ENCODE measurements at regions not wholly inside any gene's neighbourhood (a gene's known extent, or its start where the extent isn't known, plus 50 kb on each side); places are given as distances from the start of the nearest gene placed in this dataset.
"Not testable (repeated sequence)": the region's sequence is repeated elsewhere in the genome, so short reads cannot be mapped to it uniquely, and the experiment has no call there.

DNA sequence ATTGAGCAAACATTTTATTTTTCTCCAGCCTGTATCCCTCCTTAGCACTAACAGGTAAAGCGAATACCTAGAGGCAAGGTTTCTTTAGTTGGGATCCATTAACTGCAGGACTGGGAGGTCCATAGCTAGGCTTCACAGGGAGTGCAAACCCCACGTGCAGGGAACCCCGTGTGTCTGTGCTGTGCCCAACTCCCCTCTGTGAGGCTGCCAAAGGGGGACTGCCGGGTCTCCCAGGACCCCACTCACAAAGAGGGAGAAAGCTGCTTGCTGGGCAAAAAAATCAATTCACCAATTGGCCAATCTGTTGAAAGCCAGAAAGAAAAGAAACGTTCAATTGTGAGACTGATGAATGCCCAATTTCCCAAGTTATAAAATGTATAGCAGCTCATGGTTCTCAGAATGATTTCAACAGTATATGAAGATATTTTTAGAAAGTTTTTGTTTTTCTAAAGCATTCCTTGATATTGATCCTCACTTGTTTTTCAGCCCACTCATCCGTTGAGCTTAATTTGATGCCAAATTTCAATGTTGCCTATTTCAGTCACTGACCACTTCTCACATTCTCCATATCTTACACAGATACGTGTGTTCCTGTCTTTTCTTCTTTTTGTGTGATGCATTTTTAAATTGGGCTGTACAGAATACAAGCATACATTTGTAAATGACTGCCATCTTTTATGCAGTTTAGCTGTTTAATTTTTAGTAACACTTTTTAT is 202.7 kb upstream of the PRSS58 start:
- DNase-seq: no peak

DNA sequence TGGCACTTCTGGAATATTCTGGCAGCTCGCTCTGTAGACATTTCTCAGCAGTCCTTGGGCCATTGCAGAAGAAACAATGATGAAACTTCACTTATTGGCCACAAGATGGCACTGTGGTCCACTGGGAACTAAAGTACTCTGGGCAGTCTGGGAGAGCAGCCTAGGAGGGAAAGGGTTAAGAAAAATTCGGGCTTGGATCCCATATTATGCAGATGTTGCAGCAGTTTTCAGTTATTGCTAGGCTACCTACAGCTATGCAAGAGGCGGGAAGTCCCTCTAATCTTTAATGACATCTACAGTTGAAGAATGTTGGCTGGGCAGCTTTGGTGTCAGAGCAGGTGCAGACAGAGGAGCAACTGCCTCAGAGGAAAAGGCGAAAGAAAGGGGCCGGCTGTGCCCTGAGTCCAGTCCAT is 201.7 kb upstream of the PRSS58 start:
- no peak for DNase-seq

DNA sequence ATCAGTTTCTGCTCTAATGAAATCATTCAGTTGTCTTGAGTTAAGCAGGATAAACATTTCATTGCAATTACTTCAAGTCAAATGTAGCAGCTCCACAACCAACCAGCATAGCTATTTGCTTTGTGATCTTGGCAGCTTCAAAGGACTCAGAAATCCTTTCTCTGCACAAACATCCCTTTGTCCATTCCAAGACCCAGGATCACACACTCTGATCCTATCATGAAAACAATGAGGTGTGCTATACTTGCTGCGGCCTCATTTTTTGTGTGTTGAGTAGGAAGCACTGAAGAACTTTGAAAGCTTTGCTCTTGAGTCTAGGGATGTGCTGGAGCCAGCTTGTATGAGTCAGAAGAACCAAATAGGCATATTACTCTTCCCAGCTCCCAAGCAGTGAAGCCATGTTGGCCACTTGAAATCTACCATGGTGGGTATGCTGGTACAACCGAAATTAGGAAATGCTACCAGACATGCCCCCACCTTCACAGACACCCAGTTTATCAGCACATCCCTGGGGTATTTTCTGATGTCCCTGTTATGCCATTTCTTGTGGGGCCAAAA is 199.4 kb upstream of the PRSS58 start:
- no peak for DNase-seq

DNA sequence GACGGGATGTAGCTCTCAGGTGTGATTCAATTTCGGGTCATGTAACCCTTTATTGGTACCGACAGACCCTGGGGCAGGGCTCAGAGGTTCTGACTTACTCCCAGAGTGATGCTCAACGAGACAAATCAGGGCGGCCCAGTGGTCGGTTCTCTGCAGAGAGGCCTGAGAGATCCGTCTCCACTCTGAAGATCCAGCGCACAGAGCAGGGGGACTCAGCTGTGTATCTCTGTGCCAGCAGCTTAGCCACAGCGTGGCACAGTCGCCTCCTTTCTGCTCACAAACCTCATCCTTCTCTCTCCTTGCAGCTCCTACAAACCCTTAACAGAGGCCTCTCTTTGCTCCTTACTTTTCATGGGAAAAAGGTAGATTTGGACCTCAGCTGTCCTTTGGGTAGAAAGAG is 197.5 kb upstream of the PRSS58 start:
- no peak for DNase-seq

DNA sequence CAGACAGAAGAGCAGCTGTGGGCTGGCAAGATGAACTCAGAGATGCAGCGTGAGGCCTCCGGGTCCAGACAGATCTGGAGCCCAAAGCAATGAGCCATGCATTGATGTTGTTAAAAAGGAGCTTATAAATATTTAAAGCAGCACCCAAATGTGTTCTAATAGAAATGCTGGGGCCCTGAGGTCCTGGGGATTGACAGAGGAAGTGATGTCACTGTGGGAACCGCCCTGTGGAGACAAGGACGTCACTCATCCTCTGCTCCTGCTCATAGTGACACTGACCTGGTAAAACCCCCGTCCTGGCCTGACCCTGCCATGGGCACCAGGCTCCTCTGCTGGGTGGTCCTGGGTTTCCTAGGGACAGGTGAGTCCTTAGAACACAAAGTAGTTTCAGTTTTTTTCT is 197.0 kb upstream of the PRSS58 start:
- no peak for DNase-seq

DNA sequence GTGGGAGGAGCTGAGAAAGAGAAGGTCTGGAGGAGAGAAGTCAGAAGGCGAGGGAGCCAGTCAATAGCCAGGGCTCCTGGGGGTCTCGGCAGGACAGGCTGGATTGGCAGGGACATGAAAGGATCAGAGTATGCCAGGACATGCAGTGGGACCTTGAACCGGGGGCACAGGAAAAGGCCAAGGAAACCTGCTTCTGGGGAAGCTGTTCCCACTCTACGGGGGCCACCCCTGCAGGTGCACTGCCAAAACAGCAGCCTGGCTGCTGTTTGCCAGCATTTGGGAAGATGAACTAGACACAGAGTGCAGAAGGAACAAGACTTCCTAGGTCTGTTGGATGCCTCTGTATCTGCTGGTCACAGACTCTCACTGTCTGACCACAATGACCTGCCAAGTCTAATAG is 194.9 kb upstream of the PRSS58 start:
- DNase-seq: no peak

DNA sequence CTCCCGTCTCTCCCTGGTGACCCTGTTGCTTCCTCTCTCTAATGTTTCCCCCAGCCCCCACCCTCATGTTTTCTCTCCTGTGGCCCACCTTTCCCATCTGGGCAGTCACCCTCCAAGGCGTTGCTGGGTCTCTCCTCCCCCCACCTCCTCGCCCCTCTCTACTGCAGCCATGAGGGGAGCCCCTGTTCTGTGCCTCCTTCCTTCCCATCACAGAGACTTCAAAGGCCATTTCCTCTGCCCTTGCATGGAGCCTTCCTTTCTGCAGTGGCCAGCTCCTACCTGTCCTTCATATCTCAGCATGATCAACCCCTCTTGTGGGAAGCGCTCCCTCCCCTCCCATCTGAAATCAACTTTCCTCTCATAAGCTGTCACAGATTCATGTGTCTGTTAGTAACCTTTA is 194.0 kb upstream of the PRSS58 start:
- no peak for DNase-seq

DNA sequence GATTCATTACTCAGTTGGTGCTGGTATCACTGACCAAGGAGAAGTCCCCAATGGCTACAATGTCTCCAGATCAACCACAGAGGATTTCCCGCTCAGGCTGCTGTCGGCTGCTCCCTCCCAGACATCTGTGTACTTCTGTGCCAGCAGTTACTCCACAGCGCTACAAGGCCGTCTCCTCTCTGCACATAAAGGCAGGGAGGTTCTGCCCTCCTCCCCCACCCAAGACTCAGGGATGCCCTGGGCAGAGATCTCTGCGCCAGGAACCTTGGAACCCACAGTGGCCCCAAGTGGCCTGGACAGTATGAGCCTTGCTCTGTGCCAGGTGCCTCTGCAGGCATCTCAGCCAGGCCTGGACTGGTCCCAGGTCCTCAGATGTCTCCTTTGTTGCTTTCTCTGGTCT is 193.4 kb upstream of the PRSS58 start:
- no peak for DNase-seq

DNA sequence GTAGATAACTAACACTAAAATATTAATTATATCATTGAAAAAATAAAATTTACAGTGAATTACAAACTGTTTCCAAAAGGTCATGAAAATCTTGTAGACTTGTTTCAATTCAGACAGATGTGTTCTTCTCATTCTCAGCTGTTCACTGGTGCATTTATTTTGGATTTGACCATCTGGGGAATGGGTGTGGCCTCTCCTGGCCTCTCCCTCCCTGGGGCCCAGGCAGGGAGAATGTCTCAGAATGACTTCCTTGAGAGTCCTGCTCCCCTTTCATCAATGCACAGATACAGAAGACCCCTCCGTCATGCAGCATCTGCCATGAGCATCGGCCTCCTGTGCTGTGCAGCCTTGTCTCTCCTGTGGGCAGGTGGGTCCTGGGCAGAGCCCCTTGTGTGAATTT is 192.8 kb upstream of the PRSS58 start:
- no peak for DNase-seq

DNA sequence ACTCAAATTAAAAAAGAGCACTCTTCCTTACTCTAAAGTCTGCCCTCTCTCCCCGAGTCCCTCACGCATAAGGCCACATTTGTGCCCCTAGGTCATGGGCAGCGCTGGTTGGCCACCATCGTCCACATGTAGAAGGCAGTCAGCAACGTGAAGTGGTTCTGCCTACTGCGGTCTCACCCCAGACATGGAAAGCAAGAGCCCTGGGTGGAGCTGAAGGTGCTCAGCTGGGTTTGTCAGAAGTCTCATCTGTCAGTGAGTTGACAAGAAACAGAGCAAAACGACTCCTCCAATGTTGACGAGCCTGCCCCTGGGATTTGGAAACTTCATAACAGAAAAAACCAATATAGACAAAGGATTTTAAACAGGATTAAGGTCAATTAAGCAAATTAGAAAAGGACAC is 192.3 kb upstream of the PRSS58 start:
- no peak for DNase-seq

DNA sequence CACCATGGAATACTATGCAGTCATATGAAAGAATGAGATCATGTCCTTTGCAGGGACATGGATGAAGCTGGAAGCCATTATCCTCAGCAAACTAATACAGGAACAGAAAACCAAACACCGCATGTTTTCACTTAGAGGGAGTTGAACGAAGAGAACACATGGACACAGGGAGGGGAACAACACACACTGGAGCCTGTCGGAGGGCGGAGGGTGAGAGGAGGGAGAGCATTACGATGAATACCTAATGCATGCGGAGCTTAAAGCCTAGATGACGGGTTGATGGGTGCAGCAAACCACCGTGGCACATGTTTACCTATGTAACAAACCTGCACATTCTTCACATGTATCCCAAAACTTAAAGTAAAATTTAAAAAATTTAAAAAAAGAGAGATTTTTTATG is 191.0 kb upstream of the PRSS58 start:
- DNase-seq: not testable (repeated sequence)

DNA sequence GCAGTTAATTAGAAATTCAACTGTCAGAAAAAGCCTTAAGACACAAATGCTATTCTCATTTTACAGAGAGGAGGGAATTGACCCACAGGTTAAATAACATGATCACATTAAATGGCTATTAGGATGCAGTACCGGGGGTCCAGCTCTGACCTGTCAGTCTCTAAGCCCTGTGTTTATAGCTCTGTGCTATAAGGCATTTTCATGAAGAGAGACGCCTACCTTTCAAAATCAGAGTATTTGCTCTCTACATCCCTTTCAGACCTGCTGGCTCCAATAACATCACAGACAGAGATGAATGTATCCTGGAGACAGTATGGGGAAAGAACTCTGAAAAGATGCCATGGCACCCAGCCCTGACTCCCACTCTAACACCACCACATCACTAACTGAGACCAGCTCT is 189.9 kb upstream of the PRSS58 start:
- no peak for DNase-seq

DNA sequence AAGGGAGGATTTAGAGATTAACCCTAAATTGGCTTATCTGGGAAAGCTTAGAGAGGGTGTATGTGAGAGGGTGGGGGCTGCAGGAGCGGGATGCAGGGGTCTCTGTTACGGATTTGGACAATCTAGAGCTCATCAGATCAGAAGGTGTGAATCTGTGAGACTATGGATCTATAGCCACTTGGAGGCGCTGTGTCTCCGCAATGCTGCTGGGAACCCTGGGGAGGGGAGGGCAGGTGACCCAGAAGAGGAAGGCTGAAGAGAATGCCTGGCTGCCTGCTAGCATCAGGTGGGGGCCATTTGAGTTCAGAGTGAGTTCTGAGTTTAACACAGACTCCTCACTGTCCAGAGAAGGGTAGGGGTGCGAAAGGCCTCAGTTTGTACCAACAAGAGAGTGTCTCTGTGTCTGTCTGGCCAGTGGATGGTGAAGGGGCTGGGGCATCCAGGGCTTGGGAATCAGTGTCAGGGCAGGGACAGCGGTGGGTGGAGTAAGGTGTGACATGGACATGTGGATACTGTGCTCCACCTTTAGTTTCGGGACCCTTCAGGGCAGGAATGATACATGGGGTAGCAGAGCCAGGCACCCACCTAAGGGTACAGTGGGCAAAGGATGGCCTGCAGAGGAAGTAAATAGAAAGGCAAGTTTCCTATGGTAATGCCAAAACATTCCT is 187.3 kb upstream of the PRSS58 start:
- peak; percentile 41 for DNase-seq

DNA sequence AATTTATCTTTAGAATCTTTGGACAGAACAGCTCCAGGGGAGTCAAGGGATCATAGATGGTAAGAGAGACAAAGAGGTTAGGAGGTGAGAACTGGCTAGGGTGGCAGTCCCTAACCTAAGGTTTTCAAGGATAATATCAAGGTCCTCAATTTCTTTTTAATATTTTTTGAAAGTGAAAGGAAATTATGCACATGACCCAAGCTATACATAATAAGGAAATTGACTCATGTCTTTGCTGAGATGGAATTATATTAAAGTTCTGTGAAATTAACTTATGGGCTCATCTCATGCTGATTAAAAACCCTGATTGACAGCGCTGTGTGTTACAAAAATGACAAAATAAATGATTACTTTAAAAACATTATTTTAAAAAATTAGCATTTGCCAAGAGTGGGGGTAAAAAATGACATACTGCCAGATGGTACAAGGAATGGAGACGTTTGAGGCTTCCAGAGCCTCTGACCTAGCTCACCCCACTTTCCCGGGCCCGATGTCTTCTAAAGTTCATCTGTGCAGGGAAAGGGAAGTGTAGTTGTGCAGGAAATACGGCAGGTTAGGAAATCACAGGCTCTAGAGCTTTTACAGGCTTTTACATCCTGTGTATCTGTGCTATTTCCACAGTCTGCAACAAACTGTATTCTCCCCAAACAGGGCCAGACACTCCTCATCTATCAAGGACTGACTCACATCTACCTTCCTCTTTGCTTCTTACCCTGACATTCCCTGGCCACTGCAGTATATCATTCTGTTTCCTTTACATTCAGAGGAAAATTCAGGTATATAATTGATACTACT is 185.6 kb upstream of the PRSS58 start:
- no peak for DNase-seq

DNA sequence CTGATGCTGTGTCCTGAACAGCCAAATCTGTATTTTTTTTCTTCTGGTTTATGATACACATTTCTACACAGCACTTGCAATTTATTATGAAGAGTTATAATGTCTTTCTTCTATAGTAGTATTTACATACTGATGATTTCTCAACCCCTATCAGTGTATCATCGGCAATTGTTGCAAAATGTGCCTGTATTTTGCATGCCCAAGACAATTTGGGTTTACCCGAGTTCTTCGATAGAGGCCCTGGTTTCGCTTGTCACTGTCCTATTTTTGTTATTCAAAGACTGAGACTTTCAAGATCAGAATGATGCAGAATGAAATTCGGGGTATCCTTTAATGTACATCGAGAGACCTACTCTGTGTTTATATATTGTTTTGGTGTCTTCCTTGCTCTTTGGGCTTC is 184.5 kb upstream of the PRSS58 start:
- no peak for DNase-seq

DNA sequence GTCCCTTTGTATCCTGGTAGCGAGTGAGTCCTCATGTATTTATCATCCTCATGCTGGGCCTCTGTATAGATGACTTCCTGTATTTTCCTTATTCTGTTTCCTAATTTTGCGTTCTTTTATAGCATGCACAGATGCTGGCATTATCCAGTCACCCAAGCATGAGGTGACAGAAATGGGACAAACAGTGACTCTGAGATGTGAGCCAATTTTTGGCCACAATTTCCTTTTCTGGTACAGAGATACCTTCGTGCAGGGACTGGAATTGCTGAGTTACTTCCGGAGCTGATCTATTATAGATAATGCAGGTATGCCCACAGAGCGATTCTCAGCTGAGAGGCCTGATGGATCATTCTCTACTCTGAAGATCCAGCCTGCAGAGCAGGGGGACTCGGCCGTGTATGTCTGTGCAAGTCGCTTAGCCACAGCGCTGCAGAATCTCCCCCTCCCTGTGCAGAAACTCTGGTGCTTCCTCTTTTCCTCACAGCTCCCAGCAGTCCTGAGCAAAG is 183.1 kb upstream of the PRSS58 start:
- no peak for DNase-seq

DNA sequence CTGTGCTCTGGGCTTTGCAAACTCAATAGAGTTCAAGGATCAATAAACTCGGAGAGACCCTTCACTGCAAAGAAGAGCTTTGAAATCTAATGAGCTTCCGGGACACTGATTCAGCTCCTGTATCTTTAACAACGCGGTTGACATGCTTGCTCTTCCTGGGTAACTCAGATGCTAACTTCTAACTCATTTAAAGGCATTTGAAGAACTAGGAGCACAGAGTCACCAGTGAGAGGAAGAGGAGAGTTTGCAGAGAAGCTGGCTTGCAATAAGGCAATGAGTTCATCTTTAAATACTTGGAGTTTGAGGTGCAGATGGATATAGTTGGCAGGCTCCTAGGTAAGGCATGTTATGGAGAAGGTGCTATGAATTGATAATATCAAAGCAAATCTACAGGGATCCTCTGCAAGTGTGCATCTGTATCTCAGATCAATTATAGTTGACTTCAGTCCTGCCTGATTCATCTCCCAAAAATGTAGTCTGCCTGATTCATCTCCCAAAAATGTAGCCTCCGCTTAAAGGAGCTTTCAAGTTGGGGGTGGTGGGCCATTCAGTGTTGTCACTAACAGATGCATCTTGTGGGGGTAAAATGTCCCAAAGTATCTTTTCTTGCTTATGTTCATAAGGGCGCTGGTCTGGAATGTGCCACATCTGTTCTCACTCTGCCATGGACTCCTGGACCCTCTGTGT is 182.5 kb upstream of the PRSS58 start:
- DNase-seq: no peak

DNA sequence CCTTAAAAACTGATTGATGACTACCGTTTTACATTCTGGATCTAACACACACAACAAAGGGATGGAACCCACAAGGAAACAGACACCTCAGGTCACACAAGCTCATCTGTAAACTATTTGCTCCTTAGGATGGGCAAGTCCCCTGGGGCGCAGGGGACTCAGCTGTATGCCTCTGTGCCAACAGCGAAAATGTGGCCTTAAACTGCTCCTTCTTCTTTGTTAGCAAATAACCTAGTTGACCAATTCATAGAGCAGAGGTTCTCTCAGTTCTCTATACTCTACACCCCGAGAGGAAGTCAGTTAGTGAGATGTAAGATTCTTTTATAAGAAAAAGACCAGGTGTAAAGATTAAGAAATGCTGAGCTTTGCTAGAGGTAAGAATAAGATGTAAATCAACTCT is 181.9 kb upstream of the PRSS58 start:
- DNase-seq: no peak

DNA sequence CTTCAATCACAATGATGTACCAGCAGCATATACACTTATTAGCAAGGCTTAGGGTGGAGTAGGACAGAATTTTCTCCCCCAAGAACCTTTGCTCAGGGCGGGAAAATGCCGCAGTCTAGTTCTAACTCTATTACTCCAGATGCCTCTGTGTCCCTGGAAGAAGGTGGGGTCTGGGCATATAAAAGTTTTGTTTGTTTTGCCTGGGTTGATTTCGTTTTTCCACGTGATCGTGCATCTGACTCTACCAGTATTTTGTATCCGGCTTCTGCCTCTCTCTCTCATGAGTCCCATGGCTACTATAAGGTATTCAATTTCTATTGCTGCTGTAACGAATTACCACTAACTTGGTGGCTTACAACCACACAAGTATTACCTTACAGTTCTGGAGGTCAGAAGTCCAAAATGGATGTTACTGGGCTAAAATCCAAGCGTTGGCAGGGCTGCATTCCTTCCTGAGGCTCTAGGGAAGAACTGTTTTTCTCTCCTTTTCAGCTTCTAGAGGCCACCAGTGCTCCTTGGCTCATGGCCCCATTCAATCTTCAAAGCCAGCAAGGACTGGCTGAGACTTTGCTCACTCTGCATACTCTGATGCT is 181.2 kb upstream of the PRSS58 start:
- no peak for DNase-seq

DNA sequence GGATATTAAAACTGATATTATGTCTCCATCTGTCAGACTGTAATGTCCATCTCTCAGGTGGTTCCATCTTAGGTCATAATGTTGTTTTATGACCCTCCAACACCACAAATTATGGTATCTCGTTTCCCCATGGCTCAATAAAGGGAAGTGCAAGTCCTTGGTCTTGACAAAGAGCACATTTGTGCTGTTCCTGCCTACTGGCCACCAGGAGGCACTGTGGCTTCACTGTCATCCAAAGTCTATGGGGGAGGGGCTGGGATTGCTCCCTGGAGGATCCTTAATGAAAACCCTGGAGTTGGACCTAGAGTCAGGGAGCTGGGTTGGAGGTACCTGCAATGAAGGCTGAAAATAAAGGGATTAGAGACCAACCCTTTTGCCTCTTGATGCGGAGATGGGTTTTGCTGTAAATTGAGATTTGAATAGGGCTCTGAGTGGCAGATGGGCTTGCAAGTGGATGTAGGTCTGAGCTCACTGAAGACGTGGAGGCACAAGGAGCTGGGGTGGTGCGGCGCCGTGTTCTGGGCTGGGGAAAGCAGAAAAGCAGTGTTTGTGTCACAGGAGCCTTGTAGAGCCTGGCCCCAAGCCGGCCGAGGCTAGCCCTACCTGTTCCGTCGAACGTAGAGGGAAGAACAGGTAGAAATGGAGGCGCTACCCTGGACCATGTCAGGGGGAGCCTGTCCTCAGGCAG is 180.5 kb upstream of the PRSS58 start:
- no peak for DNase-seq

DNA sequence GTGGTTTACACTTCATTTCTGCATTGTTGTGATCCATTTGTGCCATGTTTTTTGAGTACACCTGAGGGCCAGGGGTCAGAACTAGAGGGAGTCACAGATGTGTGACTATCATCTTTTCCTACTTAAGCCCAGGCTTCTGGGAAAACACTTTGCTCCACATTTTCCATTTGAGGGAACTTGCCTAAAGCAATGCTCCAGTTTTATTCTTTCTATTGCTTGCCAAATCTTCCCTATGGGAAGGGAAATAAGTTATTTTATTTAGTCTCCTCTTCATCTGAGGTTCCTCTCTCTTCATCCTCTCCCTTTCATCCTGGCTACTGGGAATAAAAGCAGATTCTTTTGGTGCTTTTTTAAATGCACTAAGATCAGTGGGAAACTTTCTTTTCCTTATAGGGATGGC is 179.9 kb upstream of the PRSS58 start:
- DNase-seq: no peak

DNA sequence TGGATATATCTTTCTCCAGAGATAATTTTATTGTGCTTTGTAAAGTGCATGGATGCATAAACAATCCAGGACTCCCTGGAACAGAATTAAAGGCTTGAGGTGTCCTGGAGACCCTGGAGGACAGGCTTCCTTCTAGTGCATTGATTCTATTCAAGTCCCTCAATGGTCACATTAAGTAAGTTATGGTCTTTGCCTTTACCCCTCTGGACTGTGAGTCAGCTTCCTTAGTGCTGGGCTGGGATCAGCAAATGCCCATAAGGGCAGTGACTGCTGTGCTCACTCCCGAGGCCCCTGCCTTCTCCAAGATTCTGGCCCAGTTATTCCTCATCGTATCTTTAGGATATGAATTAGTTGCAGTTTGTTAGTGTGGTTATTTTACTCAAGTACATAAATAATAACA is 178.7 kb upstream of the PRSS58 start:
- no peak for DNase-seq
